HUES48 (cell line): ENCODE measurements at regions not wholly inside any gene's neighbourhood (a gene's known extent, or its start where the extent isn't known, plus 50 kb on each side); places are given as distances from the start of the nearest gene placed in this dataset.

Source experiments
- H3K27ac ChIP-seq: one replicate; pipeline ENCODE4 v1.7.0; 2013; ENCODE audit warnings: low read depth, low read length, inconsistent platforms
- H3K27me3 ChIP-seq: 2 replicates; pipeline ENCODE4 v1.6.1; 2013; ENCODE audit warnings: mild to moderate bottlenecking, low read length; ENCODE audit not compliant: control insufficient read depth, insufficient read depth
- H3K36me3 ChIP-seq: 2 replicates; pipeline ENCODE4 v1.6.1; 2013; ENCODE audit warnings: low read length; ENCODE audit not compliant: control insufficient read depth, insufficient read depth
- H3K4me1 ChIP-seq: 2 replicates; pipeline ENCODE4 v1.6.1; 2013; ENCODE audit warnings: mild to moderate bottlenecking, low read length; ENCODE audit not compliant: control insufficient read depth, insufficient read depth
- H3K4me3 ChIP-seq: 2 replicates; pipeline ENCODE4 v1.5.1; 2013; ENCODE audit warnings: mild to moderate bottlenecking, low read depth, low read length
- H3K9ac ChIP-seq: 2 replicates; pipeline ENCODE4 v1.6.1; 2013; ENCODE audit warnings: mild to moderate bottlenecking, low read depth, low read length, moderate library complexity
- H3K9me3 ChIP-seq: 2 replicates; pipeline ENCODE4 v1.6.1; 2013; ENCODE audit warnings: low read length; ENCODE audit not compliant: control insufficient read depth, insufficient read depth

DNA sequence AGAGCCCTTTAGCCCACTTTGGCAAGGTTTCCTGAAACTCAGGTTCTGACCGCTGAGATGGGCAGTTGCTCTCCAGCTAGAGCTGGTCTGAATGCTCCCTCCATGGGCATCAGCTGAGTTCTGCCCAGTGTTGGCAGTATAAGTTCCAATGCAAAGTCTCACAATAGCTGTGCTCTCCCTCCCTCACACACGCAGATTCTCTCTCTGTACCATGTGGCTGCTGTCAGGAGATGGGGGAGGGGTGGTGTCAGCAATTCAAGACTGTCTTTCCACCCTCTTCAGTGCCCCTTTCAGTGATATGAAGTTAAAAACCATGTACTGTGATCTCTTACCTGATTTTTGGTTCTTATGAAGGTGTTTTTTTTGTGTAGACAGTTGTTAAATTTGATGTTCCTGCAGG, 164.3 kb upstream of the PLEKHA5 start:
- no peak overlapping the region for H3K9ac ChIP-seq

DNA sequence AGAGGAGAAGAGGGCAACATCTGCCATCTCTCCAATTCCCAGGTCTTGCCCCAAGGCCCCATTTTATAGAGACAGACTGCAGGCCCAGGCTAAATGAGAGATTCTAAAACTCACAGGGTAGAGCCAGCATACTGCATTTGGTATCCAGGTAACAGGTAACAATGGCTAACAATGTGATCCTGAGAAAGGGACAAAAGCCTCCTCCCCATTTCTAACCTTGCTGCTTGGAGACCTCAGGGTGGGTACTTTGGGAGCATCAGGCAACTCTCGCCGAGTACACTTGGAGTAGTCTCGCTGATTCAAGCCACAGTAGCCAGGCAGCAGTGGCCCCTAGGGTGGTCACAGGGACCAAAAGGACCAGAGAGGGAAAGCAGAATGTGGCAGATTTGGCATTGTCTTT, 162.6 kb upstream of the PLEKHA5 start:
- Histone ChIP-seq H3K36me3 (no peaks in the 10 kb centered on the region), H3K27ac (no peak overlapping the region)

More for the DNA sequence above, 164.3 kb upstream of the PLEKHA5 start:
- Histone ChIP-seq H3K9me3 (no peaks in the 10 kb centered on the region), H3K4me3 (no peak overlapping the region), H3K27ac (no peak overlapping the region), H3K4me1 (peaks cover 10% of the 10 kb centered on the region), H3K27me3 (no peaks in the 10 kb centered on the region), H3K36me3 (no peaks in the 10 kb centered on the region)

DNA sequence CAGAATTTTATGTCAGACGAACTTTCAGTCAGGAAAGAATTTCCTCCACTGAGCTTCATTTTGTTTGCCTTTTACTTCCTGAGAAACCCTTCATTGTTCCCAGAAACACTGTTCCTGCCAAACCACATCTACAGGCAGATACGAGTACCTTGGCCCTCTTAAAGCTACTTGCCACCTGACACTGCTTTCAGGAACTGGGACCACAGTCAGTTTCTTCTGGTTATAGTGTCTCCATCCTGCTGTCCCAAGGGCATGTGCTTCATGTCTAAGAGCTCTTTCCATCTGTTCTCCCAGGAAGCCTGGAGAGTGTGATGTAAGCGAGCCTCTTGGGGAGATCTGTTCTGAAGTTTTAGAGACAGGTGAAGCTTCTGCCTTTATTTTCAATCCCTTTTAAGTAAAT, 161.7 kb upstream of the PLEKHA5 start:
- H3K9ac ChIP-seq: no peak overlapping the region
- H3K4me3 ChIP-seq: no peak overlapping the region
- no peaks in the 10 kb centered on the region for H3K9me3 ChIP-seq
- no peaks in the 10 kb centered on the region for H3K36me3 ChIP-seq
- no peaks in the 10 kb centered on the region for H3K27me3 ChIP-seq
- peaks cover 34% of the 10 kb centered on the region for H3K4me1 ChIP-seq
- no peak overlapping the region for H3K27ac ChIP-seq

More for the DNA sequence above, 162.6 kb upstream of the PLEKHA5 start:
- no peaks in the 10 kb centered on the region for H3K27me3 ChIP-seq
- peaks cover 25% of the 10 kb centered on the region for H3K4me1 ChIP-seq
- H3K4me3 ChIP-seq: no peak overlapping the region
- H3K9ac ChIP-seq: no peak overlapping the region
- H3K9me3 ChIP-seq: no peaks in the 10 kb centered on the region

DNA sequence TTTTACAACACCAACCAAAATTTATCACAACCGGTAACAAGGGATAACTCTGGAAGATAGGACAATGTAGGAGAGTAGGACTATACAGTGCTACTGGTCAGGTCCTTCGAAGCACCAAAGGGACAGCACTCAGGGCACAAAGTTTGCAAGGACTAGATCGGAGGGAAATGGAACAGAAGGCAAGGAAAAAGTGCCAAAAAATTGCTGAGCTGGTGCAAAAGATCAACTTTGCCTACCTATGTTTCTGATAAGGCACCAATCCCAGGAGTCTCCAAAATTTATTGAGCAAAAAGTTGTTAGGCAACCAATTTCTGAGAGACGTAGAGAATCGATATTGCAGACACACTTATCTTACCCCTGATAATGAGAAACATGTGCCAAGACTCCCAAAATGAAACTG, 160.0 kb upstream of the PLEKHA5 start:
- Histone ChIP-seq H3K36me3 (no peaks in the 10 kb centered on the region), H3K9me3 (no peaks in the 10 kb centered on the region), H3K9ac (no peak overlapping the region), H3K4me1 (peaks cover 40% of the 10 kb centered on the region), H3K27ac (no peak overlapping the region), H3K27me3 (no peaks in the 10 kb centered on the region), H3K4me3 (no peak overlapping the region)

DNA sequence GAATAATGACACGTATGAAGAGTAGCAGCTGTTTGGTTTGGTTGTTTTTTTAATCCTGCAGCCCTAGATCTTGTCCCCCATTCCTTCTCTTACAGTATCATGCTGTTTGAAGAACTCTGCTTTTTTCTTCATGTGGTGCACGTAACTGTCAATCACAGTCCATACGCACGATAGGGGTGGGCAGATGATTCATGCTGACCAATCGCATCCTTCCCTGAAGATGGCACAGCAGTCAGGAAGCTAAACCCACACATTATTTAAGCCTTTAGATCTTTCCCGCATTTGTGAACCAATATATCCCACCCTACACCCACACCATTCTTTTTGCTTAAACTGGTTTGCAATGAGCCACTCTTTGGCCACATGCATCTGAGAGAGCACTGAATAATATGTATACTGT, 158.9 kb upstream of the PLEKHA5 start:
- H3K9ac ChIP-seq: no peak overlapping the region
- H3K27ac ChIP-seq: peak overlapping the region; percentile 86
- no peaks in the 10 kb centered on the region for H3K27me3 ChIP-seq
- no peaks in the 10 kb centered on the region for H3K9me3 ChIP-seq
- H3K36me3 ChIP-seq: no peaks in the 10 kb centered on the region
- peaks cover 32% of the 10 kb centered on the region for H3K4me1 ChIP-seq
- H3K4me3 ChIP-seq: no peak overlapping the region

DNA sequence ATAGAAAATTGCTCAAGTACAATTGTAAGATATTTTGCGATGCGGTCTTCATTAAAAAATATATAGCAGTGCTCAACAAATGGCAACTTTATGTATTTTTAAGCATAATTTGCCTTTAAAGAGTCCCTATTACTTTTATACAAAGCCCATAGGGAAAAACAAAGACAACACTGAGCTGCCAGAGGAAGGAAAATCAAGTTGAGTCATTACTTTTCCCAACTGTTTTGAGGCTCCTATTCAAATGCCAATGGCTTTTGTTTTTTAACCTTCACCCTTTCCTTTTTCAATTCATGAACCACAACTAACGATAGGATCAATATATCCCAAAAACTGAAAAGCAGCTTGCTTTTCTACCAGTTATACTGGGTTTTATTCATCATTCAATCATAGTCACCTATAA, 157.6 kb upstream of the PLEKHA5 start:
- no peaks in the 10 kb centered on the region for H3K27me3 ChIP-seq
- H3K27ac ChIP-seq: peak overlapping the region; percentile 86
- H3K4me3 ChIP-seq: peak overlapping the region; percentile 35; the same call in 1 of the 2 replicates
- H3K9me3 ChIP-seq: no peaks in the 10 kb centered on the region
- H3K4me1 ChIP-seq: peaks cover 30% of the 10 kb centered on the region
- H3K9ac ChIP-seq: peak overlapping the region; percentile 31; the same call in 1 of the 2 replicates
- no peaks in the 10 kb centered on the region for H3K36me3 ChIP-seq

DNA sequence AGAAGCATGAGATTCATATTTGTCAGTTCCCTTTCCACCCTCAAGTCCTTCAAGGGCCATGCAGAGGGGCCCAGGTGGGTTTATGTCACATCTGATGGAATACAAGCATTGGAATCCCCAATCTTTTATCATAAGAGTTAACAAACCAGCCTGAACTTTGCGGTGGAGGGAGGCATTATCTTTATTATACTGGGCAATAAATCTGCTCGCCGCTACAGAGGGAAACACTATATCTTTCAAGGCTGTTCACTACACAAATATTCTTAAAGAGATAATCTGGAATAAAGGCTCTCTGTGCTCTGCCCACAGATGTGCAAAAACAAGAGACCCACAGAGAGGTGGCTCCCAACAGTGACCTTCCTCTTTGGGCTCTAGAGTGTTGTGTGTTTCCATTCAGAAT, 153.6 kb upstream of the PLEKHA5 start:
- Histone ChIP-seq H3K9me3 (0 out of 2 replicates have a peak, but pooled peaks cover 5% of the 10 kb centered on the region), H3K36me3 (no peaks in the 10 kb centered on the region), H3K27ac (no peak overlapping the region), H3K27me3 (no peaks in the 10 kb centered on the region), H3K9ac (no peak overlapping the region), H3K4me3 (no peak overlapping the region), H3K4me1 (peaks cover 49% of the 10 kb centered on the region)

DNA sequence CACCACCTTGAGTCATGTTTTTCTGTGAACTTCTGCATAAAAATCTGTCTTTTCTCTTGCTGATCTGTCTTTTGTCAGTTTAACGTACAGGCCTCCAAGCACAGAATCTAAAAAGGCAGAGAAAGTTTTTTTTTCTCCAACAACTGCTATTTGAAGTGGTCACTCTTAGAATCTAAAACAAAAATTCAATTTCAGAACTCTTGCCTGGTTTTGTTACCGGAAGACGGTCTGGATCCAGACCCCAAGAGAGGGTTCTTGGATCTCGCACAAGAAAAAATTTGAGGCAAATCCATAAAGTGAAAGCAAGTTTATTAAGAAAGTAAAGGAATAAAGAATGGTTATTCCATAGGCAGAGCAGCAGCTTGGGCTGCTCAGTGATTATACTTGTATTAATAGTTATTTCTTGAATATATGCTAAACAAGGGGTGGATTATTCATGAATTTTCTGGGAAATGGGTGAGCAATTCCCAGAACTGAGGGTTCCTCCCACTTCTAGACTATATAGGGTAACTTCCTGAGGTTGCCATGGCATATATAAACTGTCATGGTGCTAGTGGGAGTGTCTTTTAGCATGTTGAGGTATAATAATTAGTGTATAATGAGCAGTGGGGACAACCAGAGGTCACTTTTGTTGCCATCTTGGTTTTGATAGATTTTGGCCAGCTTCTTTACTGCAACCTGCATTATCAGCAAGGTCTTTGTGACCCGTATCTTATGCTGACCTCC, 150.0 kb upstream of the PLEKHA5 start:
- Histone ChIP-seq H3K27ac (peak overlapping the region; percentile 12), H3K36me3 (no peaks in the 10 kb centered on the region), H3K4me1 (peaks cover 40% of the 10 kb centered on the region), H3K27me3 (no peaks in the 10 kb centered on the region), H3K4me3 (peak overlapping the region; percentile 3; the same call in 1 of the 2 replicates), H3K9ac (no peak overlapping the region), H3K9me3 (0 out of 2 replicates have a peak, but pooled peaks cover 5% of the 10 kb centered on the region)

DNA sequence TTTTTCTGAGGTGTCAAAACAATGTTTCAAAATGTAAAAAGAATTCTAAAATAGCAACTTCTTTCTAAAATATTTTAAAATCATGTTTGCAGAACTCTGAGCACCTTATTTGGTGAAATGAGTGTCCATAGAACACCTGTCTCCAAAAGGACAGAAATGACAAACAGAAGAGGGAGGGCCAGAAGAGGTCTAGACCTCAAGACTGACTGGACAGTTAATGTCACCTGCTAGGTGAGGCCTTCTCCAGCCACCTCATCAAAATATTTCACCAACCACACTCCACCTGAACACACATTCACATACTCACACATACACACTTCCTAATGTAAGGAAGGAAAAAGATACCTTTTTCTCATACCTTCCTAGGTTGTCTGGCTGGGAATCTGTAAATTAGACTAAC, 147.8 kb upstream of the PLEKHA5 start:
- H3K4me3 ChIP-seq: no peak overlapping the region

DNA sequence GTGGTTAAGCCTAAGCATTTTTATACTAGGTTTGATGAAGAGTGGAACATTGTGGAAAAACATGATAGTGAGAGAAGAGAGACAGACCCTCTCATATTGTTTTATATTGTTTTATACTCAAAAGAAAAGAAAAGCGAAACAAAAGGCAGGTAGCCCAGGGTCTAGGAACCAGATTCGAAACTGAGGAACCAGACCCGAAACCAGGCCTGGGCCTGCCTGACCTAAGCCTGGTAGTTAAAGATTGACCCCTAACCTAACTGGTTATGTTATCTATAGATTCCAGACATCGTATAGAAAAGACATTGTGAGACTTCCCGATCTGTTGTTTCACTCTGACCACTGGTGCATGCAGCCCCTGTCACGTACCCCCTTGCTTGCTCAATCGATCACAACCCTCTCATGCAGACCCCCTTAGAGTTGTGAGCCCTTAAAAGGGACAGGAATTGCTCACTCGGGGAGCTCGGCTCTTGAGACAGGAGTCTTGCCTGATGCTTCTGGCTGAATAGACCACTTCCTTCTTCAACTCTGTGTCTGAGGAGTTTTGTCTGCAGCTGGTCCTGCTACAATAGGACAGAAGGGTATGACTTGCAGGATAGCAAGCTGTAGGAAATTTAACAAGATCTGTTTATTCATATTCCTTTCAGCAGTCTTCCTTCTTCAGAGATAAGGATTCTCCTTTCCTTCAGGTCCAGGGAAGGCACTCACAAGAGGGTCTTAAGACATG, 147.1 kb upstream of the PLEKHA5 start:
- H3K9me3 ChIP-seq: 0 out of 2 replicates have a peak, but pooled peaks cover 2% of the 10 kb centered on the region
- no peak overlapping the region for H3K27ac ChIP-seq
- H3K36me3 ChIP-seq: no peaks in the 10 kb centered on the region
- H3K27me3 ChIP-seq: no peaks in the 10 kb centered on the region
- no peak overlapping the region for H3K9ac ChIP-seq
- no peak overlapping the region for H3K4me3 ChIP-seq
- H3K4me1 ChIP-seq: peaks cover 40% of the 10 kb centered on the region

More for the DNA sequence above, 147.8 kb upstream of the PLEKHA5 start:
- Histone ChIP-seq H3K27me3 (no peaks in the 10 kb centered on the region), H3K9me3 (0 out of 2 replicates have a peak, but pooled peaks cover 5% of the 10 kb centered on the region), H3K4me1 (peaks cover 40% of the 10 kb centered on the region), H3K36me3 (no peaks in the 10 kb centered on the region), H3K9ac (no peak overlapping the region), H3K27ac (no peak overlapping the region)

DNA sequence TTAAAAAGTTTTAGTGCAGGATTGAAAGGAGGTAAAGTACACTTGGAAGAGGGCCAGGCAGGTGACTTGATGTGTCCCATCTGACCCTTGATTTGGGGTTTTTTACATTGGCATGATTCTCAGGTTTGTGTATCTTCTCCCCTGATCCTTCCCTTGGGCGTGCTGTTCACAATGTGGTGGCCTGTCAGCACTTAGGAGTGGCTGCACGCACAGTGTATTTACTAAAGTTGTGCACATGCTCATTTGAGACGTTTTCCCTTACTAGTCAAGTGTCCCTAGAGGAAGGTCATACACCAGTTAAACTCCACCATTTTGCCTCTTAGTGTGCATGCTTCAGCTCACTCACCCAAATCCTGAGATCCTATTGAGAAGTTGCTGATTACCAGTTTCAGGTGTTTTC, 145.7 kb upstream of the PLEKHA5 start:
- Histone ChIP-seq H3K4me1 (peaks cover 36% of the 10 kb centered on the region), H3K27ac (no peak overlapping the region), H3K9me3 (no peaks in the 10 kb centered on the region), H3K4me3 (no peak overlapping the region), H3K27me3 (no peaks in the 10 kb centered on the region), H3K36me3 (no peaks in the 10 kb centered on the region), H3K9ac (no peak overlapping the region)
